HL-60 (cell line): ENCODE measurements at regions not wholly inside any gene's neighbourhood (a gene's known extent, or its start where the extent isn't known, plus 50 kb on each side); places are given as distances from the start of the nearest gene placed in this dataset.

ENCODE experiments used
- DNase-seq, 2 experiments: peaks; one replicate each; pipeline ENCODE4 v3.0.0-alpha.2; 2010 to 2020; ENCODE audit warnings: low read depth in 1 of 2, low spot score in 1 of 2
- H3K27ac ChIP-seq: fragments of 250-450 bp; sonication (Bioruptor Pico); replicated peaks from 2 replicates; pipeline ENCODE4 v1.5.1; 2020; ENCODE audit warnings: mild to moderate bottlenecking, moderate library complexity
- H3K27me3 ChIP-seq: fragments of 250-450 bp; sonication (Bioruptor Pico); 2 replicates; pipeline ENCODE4 v1.5.1; 2021; ENCODE audit warnings: mild to moderate bottlenecking, moderate library complexity; ENCODE audit not compliant: insufficient read depth, poor library complexity, severe bottlenecking
- H3K4me3 ChIP-seq: replicated peaks from 2 replicates; pipeline ENCODE4 v1.5.1; 2011; ENCODE audit warnings: mild to moderate bottlenecking, control low read depth, low read length; ENCODE audit not compliant: insufficient read depth
- GABPA ChIP-seq: IDR thresholded peaks from 2 replicates; pipeline ENCODE4 v1.6.1; 2012; ENCODE audit warnings: low read depth
- POLR2AphosphoS5 ChIP-seq: IDR thresholded peaks from 2 replicates; pipeline ENCODE4 v1.6.1; 2012; ENCODE audit warnings: low read depth
- REST ChIP-seq: IDR thresholded peaks from 2 replicates; pipeline ENCODE4 v1.6.1; 2012; ENCODE audit warnings: low read depth; ENCODE audit not compliant: insufficient replicate concordance
- SPI1 ChIP-seq: IDR thresholded peaks from 2 replicates; pipeline ENCODE4 v1.6.1; 2012; ENCODE audit warnings: low read depth, mild to moderate bottlenecking, borderline replicate concordance
- TF ChIP-seq, protein P1 (sequence below): IDR thresholded peaks from one replicate; pipeline ENCODE4 v1.5.1; 2011; ENCODE audit warnings: low read length, control low read depth, inconsistent platforms; ENCODE audit not compliant: insufficient read depth

DNA sequence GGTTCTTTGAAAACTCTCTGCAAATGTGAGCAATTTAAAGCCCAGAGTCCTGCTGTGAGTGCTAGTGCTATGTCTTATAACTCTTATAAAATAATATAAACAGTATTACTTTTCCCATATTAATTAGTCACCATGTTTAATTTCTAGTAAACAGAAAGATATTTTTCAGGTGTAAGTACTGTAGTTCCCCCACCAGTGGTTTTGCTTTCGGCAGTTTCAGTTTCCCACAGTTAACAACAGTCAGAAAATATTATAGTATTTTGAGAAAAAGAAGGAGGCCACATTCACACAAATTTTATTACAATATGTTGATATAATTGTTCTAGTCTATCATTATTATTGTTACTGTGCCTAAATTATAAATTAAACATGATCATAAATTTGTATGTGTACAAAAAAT lies 800.5 kb downstream of the LRFN5 start:
- TF ChIP-seq REST (no peak), GABPA (no peak), POLR2AphosphoS5 (no peak)
- TF ChIP-seq, protein P1, sequence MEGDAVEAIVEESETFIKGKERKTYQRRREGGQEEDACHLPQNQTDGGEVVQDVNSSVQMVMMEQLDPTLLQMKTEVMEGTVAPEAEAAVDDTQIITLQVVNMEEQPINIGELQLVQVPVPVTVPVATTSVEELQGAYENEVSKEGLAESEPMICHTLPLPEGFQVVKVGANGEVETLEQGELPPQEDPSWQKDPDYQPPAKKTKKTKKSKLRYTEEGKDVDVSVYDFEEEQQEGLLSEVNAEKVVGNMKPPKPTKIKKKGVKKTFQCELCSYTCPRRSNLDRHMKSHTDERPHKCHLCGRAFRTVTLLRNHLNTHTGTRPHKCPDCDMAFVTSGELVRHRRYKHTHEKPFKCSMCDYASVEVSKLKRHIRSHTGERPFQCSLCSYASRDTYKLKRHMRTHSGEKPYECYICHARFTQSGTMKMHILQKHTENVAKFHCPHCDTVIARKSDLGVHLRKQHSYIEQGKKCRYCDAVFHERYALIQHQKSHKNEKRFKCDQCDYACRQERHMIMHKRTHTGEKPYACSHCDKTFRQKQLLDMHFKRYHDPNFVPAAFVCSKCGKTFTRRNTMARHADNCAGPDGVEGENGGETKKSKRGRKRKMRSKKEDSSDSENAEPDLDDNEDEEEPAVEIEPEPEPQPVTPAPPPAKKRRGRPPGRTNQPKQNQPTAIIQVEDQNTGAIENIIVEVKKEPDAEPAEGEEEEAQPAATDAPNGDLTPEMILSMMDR = no peak
- Histone ChIP-seq H3K27me3 (no peaks in the 10 kb centered on the region), H3K27ac (no peak overlapping the region), H3K4me3 (no peak overlapping the region)
- DNase-seq = no peak

- TF ChIP-seq, protein P1 = no peak
- TF ChIP-seq GABPA (no peak), POLR2AphosphoS5 (no peak), REST (no peak), SPI1 (no peak)
- no peaks in the 10 kb centered on the region for H3K27me3 ChIP-seq
- no peak for DNase-seq
- H3K4me3 ChIP-seq = no peak overlapping the region
- H3K27ac ChIP-seq = no peak overlapping the region
Observed at GRCh38 chr14:42391146-42391834, 784.6 kb downstream of the LRFN5 start.

DNA sequence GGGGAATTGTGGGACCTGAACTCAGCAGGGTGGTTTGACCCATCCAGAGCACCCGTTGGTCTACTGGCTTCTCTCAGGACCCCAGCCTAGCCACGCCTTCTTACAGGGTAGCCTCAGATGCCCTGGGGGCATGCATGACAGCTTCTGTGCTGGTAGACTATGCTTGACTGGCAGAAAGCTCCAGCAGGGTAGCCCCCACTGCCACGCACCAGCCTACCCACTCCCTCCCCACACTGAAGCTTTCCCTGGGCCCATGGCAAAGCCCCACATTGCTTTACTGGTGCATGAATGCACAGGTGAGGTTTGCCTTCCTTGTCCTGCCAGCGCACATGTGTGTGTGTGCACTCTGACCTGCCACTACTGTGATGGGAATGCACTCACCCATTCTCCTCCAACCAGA lies 772.2 kb downstream of the LRFN5 start:
- Histone ChIP-seq H3K4me3 (no peak overlapping the region), H3K27ac (no peak overlapping the region), H3K27me3 (no peaks in the 10 kb centered on the region)
- no peak for DNase-seq
- TF ChIP-seq, protein P1 = no peak
- TF ChIP-seq POLR2AphosphoS5 = no peak
- TF ChIP-seq REST = no peak
- no peak for TF ChIP-seq SPI1
- no peak for TF ChIP-seq GABPA
